NCI-H774 (cell line): ENCODE measurements at regions not wholly inside any gene's neighbourhood (a gene's known extent, or its start where the extent isn't known, plus 50 kb on each side); places are given as distances from the start of the nearest gene placed in this dataset.
"Not testable (repeated sequence)": the region's sequence is repeated elsewhere in the genome, so short reads cannot be mapped to it uniquely, and the experiment has no call there.

Experiments used
- DNase-seq: peaks from one replicate; lab custom pipeline; 2025; lab: John Stamatoyannopoulos, UW

GRCh38 chr19:27744926-27745768 is 1467.8 kb downstream of the UQCRFS1 start:
- DNase-seq, result no peak

GRCh38 chr19:27742041-27742440 is 1470.9 kb downstream of the UQCRFS1 start:
- DNase-seq, result no peak

DNA sequence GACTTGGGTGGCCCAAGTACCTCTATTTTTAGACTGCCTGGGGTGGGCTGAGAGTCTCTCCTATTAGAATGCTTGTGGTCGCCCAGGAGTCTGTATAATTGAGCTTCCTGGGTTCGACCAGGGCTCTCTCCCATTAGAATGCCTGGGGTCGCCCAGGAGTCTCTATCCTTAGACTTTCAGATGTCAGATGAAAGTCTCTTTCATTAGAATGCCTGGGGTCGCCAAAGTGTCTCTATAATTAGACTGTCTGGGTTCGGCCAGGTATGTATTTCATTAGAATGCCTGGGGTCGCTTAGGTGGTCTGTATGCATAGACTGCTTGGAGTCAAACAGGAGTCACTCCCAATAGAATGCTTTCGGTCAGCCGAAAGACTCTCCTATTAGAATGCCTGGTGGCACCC is 1471.7 kb downstream of the UQCRFS1 start:
- no peak for DNase-seq

GRCh38 chr19:27740396-27740795 is 1472.6 kb downstream of the UQCRFS1 start:
- no peak for DNase-seq

DNA sequence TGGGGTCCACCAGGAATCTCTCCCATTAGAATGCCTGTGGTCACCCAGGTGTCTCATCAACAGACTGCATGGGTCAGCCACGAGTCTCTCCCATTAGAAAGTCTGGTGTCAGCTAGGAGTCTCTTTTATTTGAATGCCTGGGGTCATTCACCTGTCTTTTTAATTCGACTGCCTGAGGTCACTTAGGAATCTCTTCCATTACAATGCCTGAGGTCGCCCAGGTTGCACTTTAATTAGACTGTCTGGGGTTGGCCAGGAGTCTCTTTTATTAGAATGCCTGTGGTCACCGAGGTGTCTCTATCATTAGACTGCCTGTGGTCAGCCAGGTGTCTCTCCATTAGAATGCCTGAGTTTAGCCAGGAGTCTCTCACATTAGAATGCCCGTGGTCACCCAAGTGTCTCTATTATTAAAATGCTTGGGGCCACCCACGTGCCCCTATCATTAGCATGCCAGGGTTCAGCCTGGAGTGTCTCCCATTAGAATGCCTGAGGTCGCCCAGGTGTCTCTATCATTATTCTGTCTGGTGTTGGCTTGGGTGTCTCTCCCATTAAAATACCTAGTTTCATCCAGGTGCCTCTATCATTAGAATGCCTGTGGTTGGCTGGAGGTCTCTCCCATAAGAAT is 1474.3 kb downstream of the UQCRFS1 start:
- DNase-seq, result no peak

- no peak for DNase-seq
Observed at GRCh38 chr19:27736225-27736624, 1476.7 kb downstream of the UQCRFS1 start.

DNA sequence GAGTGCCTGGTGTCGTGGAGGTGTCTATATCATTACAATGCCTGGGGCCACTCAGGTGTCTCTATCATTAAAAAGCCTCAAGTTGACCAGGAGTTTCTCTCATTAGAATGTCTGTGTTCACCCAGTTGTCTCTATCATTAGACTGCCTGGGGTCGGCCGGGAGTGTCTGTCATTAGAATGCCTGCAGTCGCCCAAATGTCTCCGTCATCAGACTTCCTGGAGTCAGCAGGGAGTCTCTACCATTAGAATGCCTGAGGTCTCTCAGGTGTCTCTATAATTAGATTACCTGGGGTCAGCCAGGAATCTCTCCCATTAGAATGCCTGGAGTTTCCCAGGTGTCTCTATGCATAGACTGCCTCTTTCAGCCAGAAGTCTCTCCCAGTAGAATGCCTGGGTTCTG is 1477.6 kb downstream of the UQCRFS1 start:
- DNase-seq, result no peak

- DNase-seq, result no peak
Observed at GRCh38 chr19:27734496-27735220, 1478.3 kb downstream of the UQCRFS1 start.

GRCh38 chr19:27733551-27734266 is 1479.2 kb downstream of the UQCRFS1 start:
- no peak for DNase-seq

DNA sequence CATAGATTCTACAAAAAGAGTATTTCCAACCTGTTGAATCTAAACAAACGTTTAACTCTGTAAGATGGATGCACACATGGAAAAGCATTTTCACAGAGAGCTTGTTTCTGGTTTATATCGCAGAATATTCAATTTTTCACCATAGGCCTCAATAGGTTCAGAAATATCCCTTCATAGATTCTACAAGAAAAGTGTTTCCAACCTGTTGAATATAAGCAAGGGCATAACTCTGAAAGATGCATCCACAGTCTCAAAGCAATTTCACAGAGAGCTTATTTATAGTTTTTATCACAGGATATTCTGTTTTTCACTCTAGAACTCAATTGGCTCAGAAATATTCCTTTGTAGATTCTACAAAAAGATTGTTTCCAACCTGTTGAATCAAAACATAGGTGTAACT is 1483.6 kb downstream of the UQCRFS1 start:
- no peak for DNase-seq

DNA sequence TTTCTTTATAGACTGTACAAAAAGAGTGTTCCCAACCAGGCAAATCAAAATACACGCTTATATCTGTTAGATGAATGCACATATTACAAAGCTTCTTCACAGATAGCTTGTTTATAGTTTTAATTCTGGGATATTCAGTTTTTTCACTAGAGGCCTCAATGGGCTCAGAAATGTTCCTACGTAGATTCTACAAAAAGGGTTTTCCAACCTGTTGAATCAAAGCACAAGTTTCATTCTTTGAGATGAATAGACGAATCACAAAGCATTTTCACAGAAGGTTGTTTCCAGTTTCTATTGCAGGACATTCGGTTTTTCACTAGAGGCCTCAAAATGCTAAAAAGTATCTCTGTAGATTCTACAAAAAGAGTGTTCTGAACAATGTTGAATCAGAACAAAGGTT is 1490.3 kb downstream of the UQCRFS1 start:
- no peak for DNase-seq

DNA sequence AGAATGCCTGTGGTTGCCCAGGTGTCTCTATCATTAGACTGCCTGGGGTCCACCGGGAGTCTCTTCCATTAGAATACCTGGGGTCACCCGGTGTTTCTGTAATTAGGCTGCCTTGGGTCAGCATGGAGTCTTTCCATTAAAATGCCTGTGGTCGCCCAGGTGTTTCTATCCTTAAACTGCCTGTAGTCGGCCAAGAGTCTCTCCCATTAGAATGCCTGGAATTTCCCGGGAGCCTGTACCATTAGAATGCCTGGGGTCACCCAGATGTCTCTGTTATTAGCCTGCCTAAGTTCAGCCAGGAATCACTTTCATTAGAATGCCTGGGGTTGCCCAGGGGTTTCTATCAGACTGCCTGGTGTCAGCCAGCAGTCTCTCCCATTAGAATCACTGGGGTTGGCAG is 1492.8 kb downstream of the UQCRFS1 start:
- DNase-seq, result no peak

- no peak for DNase-seq
Observed at GRCh38 chr19:27719034-27719433, 1493.9 kb downstream of the UQCRFS1 start.

DNA sequence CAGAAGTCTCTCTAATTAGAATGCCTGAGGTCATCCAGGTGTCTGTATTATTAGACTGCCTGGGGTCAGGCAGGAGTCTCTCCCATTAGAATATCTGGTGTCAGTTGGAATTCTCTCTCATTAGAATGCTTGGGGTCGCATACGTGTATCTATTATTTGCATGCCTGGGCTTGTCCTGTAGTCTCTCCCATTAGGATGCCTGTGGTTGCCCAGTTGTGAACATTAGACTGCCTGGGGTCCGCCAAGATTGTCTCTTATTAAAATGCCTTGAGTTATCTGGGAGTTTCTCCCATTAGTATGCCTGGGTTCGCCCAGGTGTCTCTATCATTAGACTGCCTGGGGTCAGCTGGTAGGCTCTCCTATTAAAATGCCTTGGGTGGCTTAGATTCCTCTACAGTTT is 1494.7 kb downstream of the UQCRFS1 start:
- no peak for DNase-seq

GRCh38 chr19:27717825-27718224 is 1495.1 kb downstream of the UQCRFS1 start:
- DNase-seq, result no peak

DNA sequence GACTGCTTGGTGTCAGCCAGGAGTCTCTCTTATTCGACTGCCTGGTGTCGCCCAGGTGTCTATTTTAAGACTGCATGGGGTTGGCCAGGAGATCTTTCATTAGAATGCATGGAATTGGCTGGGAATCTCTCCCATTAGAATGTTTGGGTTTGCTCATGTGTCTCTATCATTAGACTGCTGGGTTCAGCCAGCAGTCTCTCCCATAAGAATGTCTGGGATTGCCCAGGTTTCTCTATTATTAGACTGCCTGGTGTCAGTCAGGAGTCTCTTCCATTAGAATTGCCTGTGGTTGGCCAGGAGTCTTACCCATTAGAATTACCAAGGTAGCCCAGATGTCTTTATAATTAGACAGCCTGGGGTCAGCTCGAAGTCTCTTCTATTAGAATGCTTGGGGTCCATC is 1496.0 kb downstream of the UQCRFS1 start:
- no peak for DNase-seq

- no peak for DNase-seq
Observed at GRCh38 chr19:27714857-27715256, 1498.1 kb downstream of the UQCRFS1 start.

- DNase-seq, result no peak
Observed at GRCh38 chr19:27709496-27709895, 1503.5 kb downstream of the UQCRFS1 start.

DNA sequence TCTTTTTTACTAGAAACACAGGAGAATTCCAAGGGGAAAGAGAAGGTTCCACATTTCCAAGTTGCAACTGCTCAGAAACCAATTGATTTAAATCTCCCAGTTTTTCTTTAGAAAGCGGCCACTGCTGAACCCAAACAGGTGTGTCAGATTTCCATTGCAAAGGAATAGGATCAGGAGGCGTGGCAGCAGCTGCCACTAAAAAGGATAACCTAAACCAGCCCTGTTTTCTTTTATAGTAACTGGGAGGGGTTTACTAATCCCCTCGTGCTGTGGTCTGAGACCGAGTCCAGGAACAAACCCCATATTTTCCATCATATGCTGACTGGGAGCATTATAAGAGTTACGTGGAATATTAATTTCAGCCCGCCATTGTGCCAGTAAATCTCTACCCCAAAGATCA is 1504.0 kb downstream of the UQCRFS1 start:
- DNase-seq, result not testable (repeated sequence)

DNA sequence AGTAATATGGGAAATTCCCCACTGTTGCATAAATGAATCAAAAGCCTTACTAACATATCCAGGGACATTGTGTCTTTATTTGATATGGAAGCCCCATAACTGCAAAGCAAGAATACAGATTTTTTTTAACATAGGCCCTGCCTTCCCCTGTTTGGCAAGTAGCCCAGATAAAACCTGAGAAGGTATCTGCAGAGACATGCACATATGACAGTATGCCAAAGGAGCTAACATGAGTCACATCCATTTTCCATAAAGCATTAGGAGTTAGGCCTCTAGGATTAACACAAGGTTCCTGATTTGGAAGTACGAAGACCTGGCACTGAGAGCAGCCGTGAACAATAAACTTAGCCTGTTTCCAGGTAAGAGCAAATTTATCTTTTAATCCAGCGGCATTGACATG is 1505.9 kb downstream of the UQCRFS1 start:
- not testable (repeated sequence) for DNase-seq

DNA sequence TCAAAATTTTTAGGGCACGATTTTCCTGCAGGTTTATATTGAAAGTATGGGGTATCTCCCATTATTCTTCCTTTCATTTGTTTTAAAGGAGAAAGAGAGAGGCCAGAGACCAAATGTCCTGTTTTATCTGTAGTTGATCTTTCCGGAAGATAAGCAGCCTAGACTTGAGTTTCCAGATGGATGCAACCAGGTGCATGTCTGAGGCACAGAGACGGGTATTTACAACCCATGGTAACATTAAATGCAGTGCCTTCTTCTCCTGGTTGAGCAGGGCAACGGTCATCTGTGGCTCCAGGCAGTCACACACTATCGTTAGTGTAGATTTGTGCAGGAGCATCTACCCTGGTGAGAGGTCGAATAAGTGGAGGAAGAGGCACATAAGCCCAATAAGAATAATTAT is 1507.1 kb downstream of the UQCRFS1 start:
- no peak for DNase-seq

- DNase-seq, result no peak
Observed at GRCh38 chr19:27694361-27695055, 1518.4 kb downstream of the UQCRFS1 start.
